GM20000 (cell line): ENCODE measurements at regions not wholly inside any gene's neighbourhood (a gene's known extent, or its start where the extent isn't known, plus 50 kb on each side); places are given as distances from the start of the nearest gene placed in this dataset.

ENCODE experiments used
- DNase-seq: peaks from one replicate; pipeline ENCODE4 v3.0.0; 2012; ENCODE audit warnings: low spot score
- CTCF ChIP-seq: IDR thresholded peaks from 2 replicates; pipeline ENCODE4 v1.5.1; 2012; ENCODE audit warnings: mild to moderate bottlenecking, control low read depth; ENCODE audit errors: extremely low read depth, missing control alignments

DNA sequence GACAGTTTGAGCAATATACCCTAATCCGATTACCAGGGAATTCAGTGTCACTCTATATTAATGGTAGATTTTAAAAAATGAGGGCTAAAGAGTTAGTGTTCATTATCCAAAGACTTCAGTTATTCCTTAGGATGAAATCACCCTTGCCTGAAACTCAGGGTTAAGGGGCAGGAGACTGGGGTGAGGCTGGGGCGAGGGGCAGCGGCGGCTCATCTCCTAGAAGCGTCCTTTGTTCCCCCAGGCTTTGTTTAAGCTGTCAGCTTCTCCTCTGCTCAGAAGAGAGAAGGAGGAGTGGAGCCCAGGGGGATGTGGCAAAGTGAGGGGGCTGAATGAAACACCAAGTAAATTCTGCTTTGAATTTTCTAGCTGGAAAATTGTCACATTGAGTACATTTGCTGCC, 117.7 kb upstream of the ELAC2 start:
- DNase-seq: no peak
- TF ChIP-seq CTCF: no peak

DNA sequence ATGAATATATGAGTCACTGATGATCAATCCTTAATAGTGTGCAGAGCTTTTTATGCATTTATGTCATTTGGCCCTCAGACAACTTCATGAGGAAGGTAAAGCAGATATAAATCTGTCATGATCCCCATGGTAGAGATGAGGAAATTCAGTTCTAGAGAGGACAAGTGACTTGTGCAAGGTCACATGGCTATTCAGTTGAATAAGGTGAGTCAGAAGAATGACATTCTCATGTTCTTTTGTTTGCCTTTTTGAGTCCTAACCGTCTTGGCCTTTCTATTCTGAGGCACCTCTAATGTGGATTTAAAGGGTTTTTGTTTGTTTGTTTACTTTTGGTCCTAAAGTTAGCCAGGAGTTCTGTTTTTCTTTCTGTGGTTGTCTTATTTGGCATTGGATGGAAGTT, 116.2 kb upstream of the ELAC2 start:
- DNase-seq: no peak
- no peak for TF ChIP-seq CTCF

- no peak for DNase-seq
- no peak for TF ChIP-seq CTCF
These were observed 113.4 kb upstream of the ELAC2 start for GRCh38 chr17:13131225-13131624.

DNA sequence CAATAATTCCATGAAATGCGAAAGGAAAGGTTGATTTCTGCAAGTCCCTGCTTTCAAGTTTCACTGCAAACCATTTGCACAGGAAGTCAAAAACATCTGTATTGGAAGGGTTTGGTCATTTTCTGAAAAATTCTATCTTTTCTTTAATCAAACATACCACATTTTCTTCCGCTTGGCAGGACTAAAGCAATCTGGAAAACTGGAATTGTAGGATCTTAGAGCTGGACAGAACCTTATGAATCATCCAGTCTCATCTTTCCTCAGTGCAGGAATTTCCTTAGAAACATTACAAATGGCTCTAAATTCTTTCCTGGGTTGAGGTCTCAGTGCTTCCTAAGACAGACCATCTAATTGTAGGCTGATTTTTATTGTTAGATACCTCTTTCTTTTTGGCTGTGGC, 111.5 kb upstream of the ELAC2 start:
- no peak for TF ChIP-seq CTCF
- no peak for DNase-seq

- no peak for TF ChIP-seq CTCF
- DNase-seq: no peak
These were observed 110.8 kb upstream of the ELAC2 start for GRCh38 chr17:13128676-13129075.

DNA sequence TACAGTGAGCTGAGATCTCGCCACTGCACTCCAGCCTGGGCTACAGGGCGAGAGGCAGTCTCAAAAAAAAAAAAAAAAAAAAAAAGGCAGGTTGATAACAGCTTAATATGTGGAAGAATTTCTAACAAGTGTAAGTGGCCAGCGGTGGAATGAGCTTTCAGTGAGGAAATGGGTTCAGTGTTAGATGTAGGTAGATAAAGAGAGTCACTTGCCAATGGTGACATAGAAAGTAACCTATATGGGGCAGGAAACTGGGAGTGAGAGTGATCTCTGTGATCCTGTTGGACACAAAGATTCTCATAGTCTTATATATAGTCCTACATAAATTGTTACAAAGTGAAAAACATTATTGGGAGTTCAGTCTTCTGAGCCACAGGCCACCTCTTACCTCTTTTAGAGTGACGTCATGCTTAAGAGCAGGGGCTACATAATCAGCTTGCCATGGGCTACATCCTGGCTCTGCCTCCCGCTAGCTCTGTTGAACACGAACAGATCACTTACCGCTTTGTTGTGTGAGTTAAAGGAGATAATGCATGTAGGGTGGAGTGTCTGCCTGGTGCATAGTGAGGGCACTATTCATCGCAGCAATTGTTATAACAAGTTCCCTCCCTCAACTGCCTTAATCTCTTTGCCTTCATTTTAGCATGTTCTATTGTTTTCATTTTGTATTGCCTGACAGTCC, 110.2 kb upstream of the ELAC2 start:
- TF ChIP-seq CTCF: no peak
- no peak for DNase-seq

- no peak for DNase-seq
- TF ChIP-seq CTCF: no peak
These were observed 103.0 kb upstream of the ELAC2 start for GRCh38 chr17:13120864-13121263.

GRCh38 chr17:13118311-13118710, 100.5 kb upstream of the ELAC2 start:
- no peak for TF ChIP-seq CTCF
- no peak for DNase-seq
